Peyer's patch (tissue), 4 donors: ENCODE measurements at regions not wholly inside any gene's neighbourhood (a gene's known extent, or its start where the extent isn't known, plus 50 kb on each side); places are given as distances from the start of the nearest gene placed in this dataset.

Source experiments
- DNase-seq, 3 donors: peaks; one replicate each; pipeline ENCODE4 v3.0.0-alpha.2; 2017 to 2019
- H3K27ac ChIP-seq, 4 donors: fragments of 200-600 bp; sonication (generic); one replicate each; pipeline ENCODE4 v1.5.1; 2016 to 2019
- H3K27me3 ChIP-seq, 2 donors: fragments of 200-600 bp; sonication (generic); one replicate each; pipeline ENCODE4 v1.5.1; 2019
- H3K36me3 ChIP-seq, 3 donors: fragments of 200-600 bp; sonication (generic); one replicate each; pipeline ENCODE4 v1.5.1; 2016 to 2019
- H3K4me1 ChIP-seq, 4 donors: fragments of 200-600 bp; sonication (generic); one replicate each; pipeline ENCODE4 v1.5.1; 2016 to 2019
- H3K4me3 ChIP-seq, 4 donors: fragments of 200-600 bp; sonication (generic); 1 replicate in 3 of 4; 2 replicates in 1 of 4; pipeline ENCODE4 v1.5.1; 2016 to 2019; ENCODE audit warnings: mild to moderate bottlenecking in 1 of 4
- H3K9me3 ChIP-seq, 4 donors: fragments of 200-600 bp; sonication (generic); one replicate each; pipeline ENCODE4 v1.5.1; 2016 to 2019; ENCODE audit warnings: mild to moderate bottlenecking in 1 of 4
- CTCF ChIP-seq, 6 experiments: fragments of 450-650 bp in 4 of 6; fragments of 200-600 bp in 2 of 6; sonication (generic) in 1 of 6; IDR thresholded peaks; one replicate each; pipeline ENCODE4 v1.5.1; 2017 to 2019; ENCODE audit warnings: antibody characterized with exemption in 6 of 6, mild to moderate bottlenecking in 3 of 6, moderate library complexity in 1 of 6
- POLR2A ChIP-seq, 2 donors: fragments of 450-650 bp; IDR thresholded peaks; one replicate each; pipeline ENCODE4 v1.5.1; 2017; ENCODE audit warnings: antibody characterized with exemption in 2 of 2, mild to moderate bottlenecking in 2 of 2, moderate library complexity in 2 of 2

- TF ChIP-seq CTCF (IDR thresholded peaks at IDR 0.05) (no peak), POLR2A (IDR thresholded peaks at IDR 0.05) (no peak)
- no peak for DNase-seq
- no peaks in the 10 kb centered on the region for H3K9me3 ChIP-seq
- no peak overlapping the region for H3K4me3 ChIP-seq
- H3K4me1 ChIP-seq, result no peaks in the 10 kb centered on the region
- H3K27me3 ChIP-seq, result no peaks in the 10 kb centered on the region
- H3K27ac ChIP-seq, result no peak overlapping the region
- no peaks in the 10 kb centered on the region for H3K36me3 ChIP-seq
Observed at GRCh38 chr1:222462601-222463000, 85.3 kb downstream of the HHIPL2 start.

GRCh38 chr1:222461941-222462340 lies 86.0 kb downstream of the HHIPL2 start:
- Histone ChIP-seq H3K27me3 (no peaks in the 10 kb centered on the region), H3K27ac (no peak overlapping the region), H3K4me3 (no peak overlapping the region), H3K9me3 (no peaks in the 10 kb centered on the region), H3K36me3 (no peaks in the 10 kb centered on the region), H3K4me1 (no peaks in the 10 kb centered on the region)
- DNase-seq, result no peak
- no peak for TF ChIP-seq POLR2A (IDR thresholded peaks at IDR 0.05)
- TF ChIP-seq CTCF (IDR thresholded peaks at IDR 0.05), result no peak

GRCh38 chr1:222459652-222460051 lies 88.3 kb downstream of the HHIPL2 start:
- Histone ChIP-seq H3K9me3 (no peaks in the 10 kb centered on the region), H3K27me3 (no peaks in the 10 kb centered on the region), H3K27ac (no peak overlapping the region), H3K4me3 (no peak overlapping the region), H3K4me1 (no peaks in the 10 kb centered on the region), H3K36me3 (no peaks in the 10 kb centered on the region)
- TF ChIP-seq CTCF (IDR thresholded peaks at IDR 0.05) (no peak), POLR2A (IDR thresholded peaks at IDR 0.05) (no peak)
- no peak for DNase-seq

GRCh38 chr1:222457513-222457912 lies 90.4 kb downstream of the HHIPL2 start:
- Histone ChIP-seq H3K4me3 (no peak overlapping the region), H3K27me3 (no peaks in the 10 kb centered on the region), H3K4me1 (no peaks in the 10 kb centered on the region), H3K9me3 (no peaks in the 10 kb centered on the region), H3K27ac (no peak overlapping the region), H3K36me3 (no peaks in the 10 kb centered on the region)
- no peak for DNase-seq
- TF ChIP-seq CTCF (IDR thresholded peaks at IDR 0.05), result no peak
- TF ChIP-seq POLR2A (IDR thresholded peaks at IDR 0.05), result no peak

- no peaks in the 10 kb centered on the region for H3K27me3 ChIP-seq
- no peaks in the 10 kb centered on the region for H3K9me3 ChIP-seq
- H3K4me3 ChIP-seq, result no peak overlapping the region
- H3K4me1 ChIP-seq, result no peaks in the 10 kb centered on the region
- TF ChIP-seq POLR2A (IDR thresholded peaks at IDR 0.05), result no peak
- no peak for TF ChIP-seq CTCF (IDR thresholded peaks at IDR 0.05)
- no peak overlapping the region for H3K27ac ChIP-seq
- no peak for DNase-seq
- no peaks in the 10 kb centered on the region for H3K36me3 ChIP-seq
Observed at GRCh38 chr1:222457084-222457483, 90.8 kb downstream of the HHIPL2 start.

- DNase-seq, result peak; percentile 73 to 92 (median 75)
- H3K27ac ChIP-seq, result no peak overlapping the region
- no peaks in the 10 kb centered on the region for H3K36me3 ChIP-seq
- H3K27me3 ChIP-seq, result no peaks in the 10 kb centered on the region
- no peaks in the 10 kb centered on the region for H3K4me1 ChIP-seq
- TF ChIP-seq POLR2A (IDR thresholded peaks at IDR 0.05) (no peak), CTCF (IDR thresholded peaks at IDR 0.05) (peak; percentile 65 to 90 (median 76))
- H3K4me3 ChIP-seq, result peak overlapping the region in 1 of 4 donors; percentile 4
- H3K9me3 ChIP-seq, result no peaks in the 10 kb centered on the region
Observed at GRCh38 chr1:222455188-222455879, 92.6 kb downstream of the HHIPL2 start.
